CD8-positive, alpha-beta memory T cell (primary cell): ENCODE measurements at regions not wholly inside any gene's neighbourhood (a gene's known extent, or its start where the extent isn't known, plus 50 kb on each side); places are given as distances from the start of the nearest gene placed in this dataset.
"Not testable (repeated sequence)": the region's sequence is repeated elsewhere in the genome, so short reads cannot be mapped to it uniquely, and the experiment has no call there.

Experiments
- CTCF ChIA-PET: fragments of 350-600 bp; sonication (Branson Sonifier 250); formaldehyde crosslinking; loops from one replicate; lab custom pipeline; 2021; ENCODE audit warnings: antibody characterized with exemption; lab: Charles Lee
- POLR2A ChIA-PET: fragments of 350-600 bp; sonication (Branson Sonifier 250); formaldehyde crosslinking; loops from one replicate; lab custom pipeline; 2021; ENCODE audit warnings: antibody characterized with exemption; lab: Charles Lee
- DNase-seq, 5 donors: peaks; one replicate each; pipeline versions ENCODE4 v3.0.0 to v3.0.0-alpha.2; 2020 to 2022; ENCODE audit warnings: mixed read lengths in 1 of 5
- H3K27ac ChIP-seq: one replicate; pipeline ENCODE4 v1.7.0; 2013; ENCODE audit warnings: low read depth, mild to moderate bottlenecking, low read length, moderate library complexity
- H3K27me3 ChIP-seq: 2 replicates; pipeline ENCODE4 v1.7.0; 2013; ENCODE audit warnings: low read length, mild to moderate bottlenecking; ENCODE audit not compliant: insufficient read depth, poor library complexity, severe bottlenecking
- H3K36me3 ChIP-seq: 2 replicates; pipeline ENCODE4 v1.7.0; 2013; ENCODE audit warnings: mild to moderate bottlenecking, low read length, moderate library complexity; ENCODE audit not compliant: insufficient read depth
- H3K4me1 ChIP-seq: 2 replicates; pipeline ENCODE4 v1.7.0; 2013; ENCODE audit warnings: mild to moderate bottlenecking, low read length, moderate library complexity; ENCODE audit not compliant: insufficient read depth
- H3K4me3 ChIP-seq: 2 replicates; pipeline ENCODE4 v1.7.0; 2013; ENCODE audit warnings: mild to moderate bottlenecking, low read length
- H3K9me3 ChIP-seq: 2 replicates; pipeline ENCODE4 v1.7.0; 2013; ENCODE audit warnings: mild to moderate bottlenecking, low read length
- H3K27ac Mint-ChIP-seq, 8 donors: one replicate each; pipeline ENCODE4 v1.8.0; 2020 to 2021; ENCODE audit warnings: mixed read lengths in 8 of 8, mild to moderate bottlenecking in 6 of 8, inconsistent platforms in 3 of 8, moderate library complexity in 3 of 8
- H3K27me3 Mint-ChIP-seq, 2 donors: one replicate each; pipeline ENCODE4 v1.8.0; 2020 to 2021; ENCODE audit warnings: mixed read lengths in 2 of 2, mild to moderate bottlenecking in 1 of 2, moderate library complexity in 1 of 2
- H3K36me3 Mint-ChIP-seq, 3 donors: one replicate each; pipeline ENCODE4 v1.8.0; 2020 to 2021; ENCODE audit warnings: mixed read lengths in 3 of 3, inconsistent platforms in 1 of 3, mild to moderate bottlenecking in 1 of 3
- H3K4me1 Mint-ChIP-seq, 3 donors: one replicate each; pipeline ENCODE4 v1.8.0; 2020 to 2021; ENCODE audit warnings: mixed read lengths in 3 of 3, inconsistent platforms in 1 of 3, mild to moderate bottlenecking in 1 of 3
- H3K4me3 Mint-ChIP-seq, 7 donors: one replicate each; pipeline ENCODE4 v1.8.0; 2020 to 2021; ENCODE audit warnings: mixed read lengths in 7 of 7, mild to moderate bottlenecking in 6 of 7, moderate library complexity in 4 of 7, inconsistent platforms in 2 of 7
- H3K9me3 Mint-ChIP-seq, 5 donors: one replicate each; pipeline ENCODE4 v1.8.0; 2020 to 2022; ENCODE audit warnings: mixed read lengths in 5 of 5, mild to moderate bottlenecking in 3 of 5, moderate library complexity in 2 of 5, inconsistent platforms in 1 of 5

DNA sequence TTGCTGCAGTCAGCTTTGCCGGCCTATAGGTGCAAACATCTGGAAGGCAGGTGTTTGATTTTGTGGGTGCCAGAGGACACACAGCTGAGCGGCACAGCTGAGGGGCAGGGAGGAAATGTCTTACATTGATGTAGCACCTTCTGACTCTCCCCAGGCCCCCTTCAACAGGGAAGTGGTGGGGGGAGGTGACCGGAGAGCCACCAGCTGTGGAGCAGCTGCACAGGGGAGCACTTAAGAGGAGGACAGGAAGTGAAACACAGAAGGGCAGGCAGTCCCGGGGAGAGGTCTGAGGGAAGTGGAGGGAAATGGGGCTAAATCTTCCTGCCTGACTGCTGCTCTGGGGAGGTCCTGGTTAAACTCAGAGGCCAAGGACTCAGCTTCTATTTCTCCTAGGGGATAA, 409.1 kb downstream of the TNS1 start:
- Histone ChIP-seq H3K27ac (no peak overlapping the region), H3K9me3 (no peaks in the 10 kb centered on the region), H3K4me3 (no peak overlapping the region), H3K36me3 (no peaks in the 10 kb centered on the region), H3K27me3 (no peaks in the 10 kb centered on the region), H3K4me1 (no peaks in the 10 kb centered on the region)
- POLR2A ChIA-PET = no interaction called here
- H3K36me3 Mint-ChIP-seq = peaks cover 0 to 4% (median 0%) of the 10 kb centered on the region in 3 donors
- peaks cover 0 to 4% (median 2%) of the 10 kb centered on the region in 5 donors for H3K9me3 Mint-ChIP-seq
- peak overlapping the region in 1 of 8 donors; percentile 52 for H3K27ac Mint-ChIP-seq
- peak overlapping the region in 1 of 7 donors; percentile 45 for H3K4me3 Mint-ChIP-seq
- H3K27me3 Mint-ChIP-seq = peaks cover 5 to 8% of the 10 kb centered on the region in 2 donors
- DNase-seq = no peak
- CTCF ChIA-PET = no interaction called here
- no peaks in the 10 kb centered on the region for H3K4me1 Mint-ChIP-seq

DNA sequence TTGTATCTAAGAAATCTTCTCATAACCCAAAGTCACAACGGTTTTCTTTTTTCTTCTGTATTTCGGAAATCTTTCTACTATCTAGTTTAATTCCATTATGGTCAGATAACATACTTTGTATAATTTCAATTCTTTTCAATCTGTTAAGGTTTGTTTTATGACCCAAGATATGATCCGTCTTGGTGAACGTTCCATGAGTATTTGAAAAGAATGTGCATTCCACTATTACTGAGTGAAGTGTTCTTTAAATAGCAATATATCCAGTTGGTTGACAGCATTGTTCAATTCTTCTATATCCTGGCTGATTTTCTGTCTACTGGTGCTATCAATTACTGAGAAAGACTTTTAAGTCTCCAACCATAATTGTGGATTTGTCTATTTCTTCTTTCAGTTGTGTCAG, 414.5 kb downstream of the TNS1 start:
- H3K27me3 ChIP-seq = no peaks in the 10 kb centered on the region
- H3K36me3 ChIP-seq = no peaks in the 10 kb centered on the region
- no peaks in the 10 kb centered on the region for H3K4me1 Mint-ChIP-seq
- no peak for DNase-seq
- H3K27ac Mint-ChIP-seq = no peak overlapping the region
- CTCF ChIA-PET = no interaction called here
- peaks cover 0 to 2% (median 2%) of the 10 kb centered on the region in 5 donors for H3K9me3 Mint-ChIP-seq
- H3K27ac ChIP-seq = no peak overlapping the region
- no peaks in the 10 kb centered on the region for H3K9me3 ChIP-seq
- H3K4me3 ChIP-seq = no peak overlapping the region
- H3K4me3 Mint-ChIP-seq = no peak overlapping the region
- no peaks in the 10 kb centered on the region for H3K4me1 ChIP-seq
- peaks cover 0 to 5% of the 10 kb centered on the region in 2 donors for H3K27me3 Mint-ChIP-seq
- POLR2A ChIA-PET = no interaction called here
- H3K36me3 Mint-ChIP-seq = no peaks in the 10 kb centered on the region

DNA sequence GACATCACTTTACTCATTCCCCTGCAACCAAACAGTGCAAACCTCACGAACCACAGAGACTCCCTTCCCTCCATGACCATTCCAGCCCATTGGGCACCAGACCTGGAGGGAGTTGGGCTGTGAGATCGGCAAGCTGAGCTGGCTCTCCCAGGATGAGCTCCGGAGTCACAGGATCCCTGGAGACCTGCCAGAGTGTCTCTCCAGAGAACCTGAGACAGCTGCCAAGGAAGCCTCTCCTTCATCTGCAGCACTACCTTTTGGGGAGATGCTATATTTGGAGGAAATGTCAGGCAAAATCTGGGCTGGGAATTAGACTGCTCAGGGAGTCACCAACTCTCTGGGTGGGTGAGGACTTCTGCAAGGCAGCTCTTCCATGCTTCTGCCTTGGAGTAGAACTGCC, 417.4 kb downstream of the TNS1 start:
- H3K4me3 ChIP-seq = no peak overlapping the region
- DNase-seq = no peak
- Mint-ChIP-seq H3K9me3 (no peaks in the 10 kb centered on the region), H3K4me1 (no peaks in the 10 kb centered on the region), H3K36me3 (no peaks in the 10 kb centered on the region), H3K27me3 (peaks cover 0 to 5% of the 10 kb centered on the region in 2 donors), H3K27ac (no peak overlapping the region), H3K4me3 (no peak overlapping the region)
- no peaks in the 10 kb centered on the region for H3K36me3 ChIP-seq
- H3K4me1 ChIP-seq = no peaks in the 10 kb centered on the region
- H3K9me3 ChIP-seq = no peaks in the 10 kb centered on the region
- H3K27me3 ChIP-seq = no peaks in the 10 kb centered on the region
- CTCF ChIA-PET = no interaction called here
- no peak overlapping the region for H3K27ac ChIP-seq
- POLR2A ChIA-PET = no interaction called here

DNA sequence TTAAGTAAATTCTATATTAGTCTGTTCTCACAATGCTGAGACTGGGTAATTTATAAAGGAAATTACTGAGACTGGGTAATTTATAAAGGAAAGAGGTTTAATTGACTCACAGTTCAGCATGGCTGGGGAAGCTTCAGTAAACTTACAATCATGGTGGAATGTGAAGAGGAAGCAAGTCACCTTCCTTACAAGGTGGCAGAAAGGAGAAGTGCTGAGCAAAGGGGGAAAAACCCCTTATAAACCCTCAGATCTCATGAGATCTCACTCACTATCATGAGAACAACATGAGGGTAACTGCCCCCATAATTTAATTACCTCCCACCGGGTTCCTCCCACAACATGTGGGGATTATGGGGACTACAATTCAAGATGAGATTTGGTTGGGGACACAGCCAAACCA, 422.4 kb downstream of the TNS1 start:
- H3K36me3 Mint-ChIP-seq, H3K4me3 Mint-ChIP-seq, H3K4me1 ChIP-seq, H3K27ac ChIP-seq, H3K9me3 Mint-ChIP-seq, H3K27ac Mint-ChIP-seq, H3K4me3 ChIP-seq, H3K36me3 ChIP-seq, H3K4me1 Mint-ChIP-seq, DNase-seq, POLR2A ChIA-PET, H3K27me3 Mint-ChIP-seq, H3K9me3 ChIP-seq, CTCF ChIA-PET, H3K27me3 ChIP-seq: not testable (repeated sequence)

DNA sequence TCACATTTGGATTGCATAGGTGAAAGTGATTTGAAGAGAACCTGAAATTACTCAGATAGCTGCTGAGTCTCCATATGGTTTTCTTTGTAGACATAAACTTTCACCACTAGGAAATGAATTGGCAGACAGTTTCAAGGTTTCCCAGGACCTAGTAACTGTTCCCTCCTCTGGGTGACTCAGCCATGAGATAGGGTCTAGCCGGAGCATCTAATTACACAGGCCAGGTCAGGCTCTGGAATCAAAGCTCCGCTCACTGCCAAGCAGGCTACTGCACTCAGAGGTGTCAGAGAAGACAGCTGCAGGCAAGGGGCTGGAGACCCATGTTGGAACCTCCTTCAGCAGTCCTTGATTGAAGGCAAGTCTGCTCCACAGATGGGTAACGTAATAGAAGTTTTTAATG, 429.2 kb downstream of the TNS1 start:
- Mint-ChIP-seq H3K4me3 (no peak overlapping the region), H3K27me3 (peaks cover 0 to 2% of the 10 kb centered on the region in 2 donors), H3K36me3 (no peaks in the 10 kb centered on the region), H3K4me1 (no peaks in the 10 kb centered on the region), H3K27ac (no peak overlapping the region), H3K9me3 (peaks cover 0 to 2% (median 0%) of the 10 kb centered on the region in 5 donors)
- H3K4me1 ChIP-seq = no peaks in the 10 kb centered on the region
- H3K4me3 ChIP-seq = no peak overlapping the region
- no peaks in the 10 kb centered on the region for H3K27me3 ChIP-seq
- POLR2A ChIA-PET = no interaction called here
- no peaks in the 10 kb centered on the region for H3K36me3 ChIP-seq
- no peak overlapping the region for H3K27ac ChIP-seq
- H3K9me3 ChIP-seq = no peaks in the 10 kb centered on the region
- DNase-seq = no peak
- CTCF ChIA-PET = no interaction called here

DNA sequence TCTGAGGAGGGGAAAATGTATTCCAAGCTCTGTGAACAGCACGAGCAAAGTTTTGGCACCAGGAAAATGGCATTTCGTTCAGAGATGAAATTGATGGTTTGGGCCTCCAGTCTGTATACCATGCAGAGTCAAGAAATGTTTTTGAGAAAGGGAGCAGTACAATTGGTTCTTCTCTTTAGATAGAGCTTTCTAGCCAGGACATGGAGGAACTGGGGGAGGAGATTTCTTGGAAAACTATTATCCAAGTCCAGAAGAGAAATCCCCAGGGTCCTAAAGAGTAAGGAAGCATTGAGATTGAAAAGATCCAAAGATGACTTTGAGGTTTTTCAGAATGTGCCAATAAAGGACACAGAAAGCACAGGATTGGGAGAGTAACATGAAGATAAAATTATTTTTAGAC, 432.4 kb downstream of the TNS1 start:
- no peak overlapping the region for H3K4me3 ChIP-seq
- H3K27me3 Mint-ChIP-seq = peaks cover 0 to 4% of the 10 kb centered on the region in 2 donors
- peaks cover 0 to 1% (median 1%) of the 10 kb centered on the region in 3 donors for H3K36me3 Mint-ChIP-seq
- no peaks in the 10 kb centered on the region for H3K27me3 ChIP-seq
- H3K9me3 ChIP-seq = no peaks in the 10 kb centered on the region
- no peaks in the 10 kb centered on the region for H3K4me1 ChIP-seq
- no peak overlapping the region for H3K27ac Mint-ChIP-seq
- H3K27ac ChIP-seq = no peak overlapping the region
- no peak overlapping the region for H3K4me3 Mint-ChIP-seq
- H3K4me1 Mint-ChIP-seq = no peaks in the 10 kb centered on the region
- POLR2A ChIA-PET = no interaction called here
- CTCF ChIA-PET = no interaction called here
- H3K9me3 Mint-ChIP-seq = peaks cover 0 to 2% (median 0%) of the 10 kb centered on the region in 5 donors
- no peak for DNase-seq
- no peaks in the 10 kb centered on the region for H3K36me3 ChIP-seq

DNA sequence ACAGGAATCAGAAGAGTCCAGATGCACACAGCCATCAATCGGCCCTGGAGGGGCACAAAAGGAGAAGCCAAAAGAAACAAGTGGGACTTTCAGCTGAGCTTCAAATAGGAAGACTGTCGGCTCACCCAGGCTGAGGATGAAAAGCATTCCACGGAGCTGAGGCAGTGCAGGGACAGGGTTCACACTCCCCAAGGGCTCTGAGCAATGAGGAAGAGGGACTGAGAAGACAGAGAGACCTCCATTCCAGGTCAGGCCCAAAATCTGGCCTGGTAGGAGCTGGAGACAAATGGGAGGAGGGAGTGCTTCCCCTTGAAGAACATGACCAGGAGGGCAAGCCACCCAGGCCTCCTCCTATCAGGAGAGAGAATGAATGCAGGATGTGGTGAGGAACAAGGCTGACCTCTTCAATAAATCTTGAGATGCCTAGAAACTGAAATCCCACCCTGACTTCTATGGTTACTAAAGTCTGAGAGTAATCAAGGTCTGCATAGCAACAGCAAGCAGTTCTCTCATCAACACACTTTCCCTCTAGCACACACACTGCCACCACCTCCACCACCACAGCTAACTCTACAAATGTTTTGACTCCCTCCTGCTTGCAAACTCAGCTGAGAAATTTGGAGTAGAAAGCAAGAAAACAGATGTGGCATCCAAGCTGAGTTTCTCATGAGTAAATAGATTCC, 434.4 kb downstream of the TNS1 start:
- Histone ChIP-seq H3K4me1 (no peaks in the 10 kb centered on the region), H3K36me3 (no peaks in the 10 kb centered on the region), H3K27me3 (no peaks in the 10 kb centered on the region), H3K27ac (no peak overlapping the region), H3K9me3 (no peaks in the 10 kb centered on the region), H3K4me3 (no peak overlapping the region)
- Mint-ChIP-seq H3K27ac (no peak overlapping the region), H3K27me3 (peaks cover 0 to 4% of the 10 kb centered on the region in 2 donors), H3K4me1 (no peaks in the 10 kb centered on the region), H3K9me3 (peaks cover 0 to 3% (median under 1%) of the 10 kb centered on the region in 5 donors), H3K4me3 (no peak overlapping the region), H3K36me3 (peaks cover 0 to 13% (median 9%) of the 10 kb centered on the region in 3 donors)
- ChIA-PET POLR2A (no interaction called here), CTCF (no interaction called here)
- DNase-seq = no peak

DNA sequence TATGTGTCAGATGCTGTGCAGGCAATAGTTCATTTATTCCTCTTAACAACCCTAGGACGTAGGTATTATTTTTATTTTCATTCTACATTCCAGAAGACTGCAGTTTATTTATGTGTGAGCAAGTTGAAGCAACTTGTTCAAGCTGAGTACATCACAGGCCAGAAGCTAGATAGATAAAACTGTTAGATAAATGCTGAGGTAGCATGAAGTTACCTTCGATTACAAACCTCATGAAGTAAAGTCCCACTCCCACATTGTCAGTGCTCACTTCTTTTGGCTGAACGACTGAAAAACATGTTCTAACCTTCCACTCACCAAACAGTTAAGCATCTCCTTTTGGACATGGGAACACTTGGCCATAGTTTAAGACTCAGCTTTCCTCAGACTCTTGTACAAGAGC, 439.2 kb downstream of the TNS1 start:
- Mint-ChIP-seq H3K27me3 (peaks cover 0 to 8% of the 10 kb centered on the region in 2 donors), H3K27ac (no peak overlapping the region), H3K4me3 (no peak overlapping the region), H3K9me3 (peaks cover 7 to 24% (median 17%) of the 10 kb centered on the region in 5 donors), H3K36me3 (peaks cover 0 to 27% (median 25%) of the 10 kb centered on the region in 3 donors), H3K4me1 (no peaks in the 10 kb centered on the region)
- no peaks in the 10 kb centered on the region for H3K4me1 ChIP-seq
- DNase-seq = no peak
- ChIA-PET POLR2A (no interaction called here), CTCF (no interaction called here)
- no peaks in the 10 kb centered on the region for H3K36me3 ChIP-seq
- H3K27ac ChIP-seq = no peak overlapping the region
- no peaks in the 10 kb centered on the region for H3K27me3 ChIP-seq
- H3K9me3 ChIP-seq = no peaks in the 10 kb centered on the region
- H3K4me3 ChIP-seq = no peak overlapping the region
